Immature natural killer cell (primary cell): ENCODE measurements at regions not wholly inside any gene's neighbourhood (a gene's known extent, or its start where the extent isn't known, plus 50 kb on each side); places are given as distances from the start of the nearest gene placed in this dataset.

Experiments used
- DNase-seq, 3 donors: peaks; one replicate each; pipeline ENCODE4 v3.0.0; 2022; ENCODE audit warnings: mixed read lengths in 1 of 3
- H3K27ac Mint-ChIP-seq, 6 donors: one replicate each; pipeline ENCODE4 v1.8.0; 2020; ENCODE audit warnings: mixed read lengths in 6 of 6, mild to moderate bottlenecking in 5 of 6, inconsistent platforms in 4 of 6, moderate library complexity in 3 of 6
- H3K27me3 Mint-ChIP-seq, 3 donors: one replicate each; pipeline ENCODE4 v1.8.0; 2020 to 2021; ENCODE audit warnings: low read depth in 3 of 3, mild to moderate bottlenecking in 3 of 3, mixed read lengths in 3 of 3, moderate library complexity in 3 of 3, inconsistent platforms in 1 of 3
- H3K36me3 Mint-ChIP-seq, 3 donors: one replicate each; pipeline ENCODE4 v1.8.0; 2020; ENCODE audit warnings: mixed read lengths in 3 of 3, inconsistent platforms in 2 of 3, mild to moderate bottlenecking in 2 of 3
- H3K4me1 Mint-ChIP-seq, 2 donors: one replicate each; pipeline ENCODE4 v1.8.0; 2020; ENCODE audit warnings: inconsistent platforms in 2 of 2, mild to moderate bottlenecking in 2 of 2, mixed read lengths in 2 of 2, moderate library complexity in 1 of 2
- H3K4me3 Mint-ChIP-seq, 5 donors: one replicate each; pipeline ENCODE4 v1.8.0; 2020; ENCODE audit warnings: mild to moderate bottlenecking in 5 of 5, mixed read lengths in 5 of 5, inconsistent platforms in 3 of 5, moderate library complexity in 3 of 5
- H3K9me3 Mint-ChIP-seq, 6 donors: one replicate each; pipeline ENCODE4 v1.8.0; 2020; ENCODE audit warnings: mild to moderate bottlenecking in 6 of 6, mixed read lengths in 6 of 6, inconsistent platforms in 4 of 6, moderate library complexity in 3 of 6

DNA sequence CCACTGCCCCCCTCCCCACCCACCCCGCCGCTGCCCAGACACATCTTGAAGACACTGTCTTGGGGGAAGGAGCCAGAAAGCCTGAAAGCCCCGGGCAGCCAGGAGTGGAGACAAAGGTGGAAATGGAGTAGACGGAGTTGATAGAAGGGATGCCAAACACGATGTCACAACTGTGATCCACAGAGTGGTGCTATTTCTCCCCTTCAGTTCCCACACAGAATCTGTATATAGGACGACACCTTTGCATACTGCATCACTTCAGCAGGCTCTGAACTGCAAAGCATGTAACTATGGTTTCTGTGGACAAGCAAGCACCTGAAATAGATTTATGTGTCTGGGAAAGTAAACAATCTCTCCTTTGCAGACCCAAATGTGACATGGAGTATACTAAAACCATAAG is 56.4 kb upstream of the F13A1 start:
- H3K4me1 Mint-ChIP-seq: no peaks in the 10 kb centered on the region
- peaks cover 0 to 4% (median 0%) of the 10 kb centered on the region in 6 donors for H3K9me3 Mint-ChIP-seq
- peaks cover 0 to 5% (median 5%) of the 10 kb centered on the region in 3 donors for H3K27me3 Mint-ChIP-seq
- no peak for DNase-seq
- no peaks in the 10 kb centered on the region for H3K36me3 Mint-ChIP-seq
- H3K4me3 Mint-ChIP-seq: no peak overlapping the region
- no peak overlapping the region for H3K27ac Mint-ChIP-seq

DNA sequence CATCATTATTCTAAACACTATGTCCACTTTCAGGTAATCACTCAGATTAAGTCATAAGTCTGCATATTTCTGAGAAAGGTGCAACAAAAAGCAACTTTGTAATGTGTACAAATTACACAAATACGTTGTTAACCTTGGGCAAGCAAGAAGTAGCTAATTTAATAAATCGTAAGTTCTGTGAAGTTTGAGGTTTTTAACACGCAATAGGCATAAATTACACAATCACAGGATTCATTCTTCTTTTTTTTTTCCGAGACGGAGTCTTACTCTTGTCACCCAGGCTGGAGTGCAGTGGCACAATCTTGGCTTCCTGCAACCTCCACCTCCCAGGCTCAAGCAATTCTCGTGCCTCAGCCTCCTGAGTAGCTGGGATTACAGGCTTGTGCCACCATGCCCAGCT is 57.2 kb upstream of the F13A1 start:
- H3K27me3 Mint-ChIP-seq: peaks cover 0 to 5% (median 5%) of the 10 kb centered on the region in 3 donors
- H3K27ac Mint-ChIP-seq: no peak overlapping the region
- DNase-seq: no peak
- H3K9me3 Mint-ChIP-seq: peaks cover 0 to 4% (median 0%) of the 10 kb centered on the region in 6 donors
- H3K4me1 Mint-ChIP-seq: no peaks in the 10 kb centered on the region
- no peak overlapping the region for H3K4me3 Mint-ChIP-seq
- H3K36me3 Mint-ChIP-seq: no peaks in the 10 kb centered on the region

DNA sequence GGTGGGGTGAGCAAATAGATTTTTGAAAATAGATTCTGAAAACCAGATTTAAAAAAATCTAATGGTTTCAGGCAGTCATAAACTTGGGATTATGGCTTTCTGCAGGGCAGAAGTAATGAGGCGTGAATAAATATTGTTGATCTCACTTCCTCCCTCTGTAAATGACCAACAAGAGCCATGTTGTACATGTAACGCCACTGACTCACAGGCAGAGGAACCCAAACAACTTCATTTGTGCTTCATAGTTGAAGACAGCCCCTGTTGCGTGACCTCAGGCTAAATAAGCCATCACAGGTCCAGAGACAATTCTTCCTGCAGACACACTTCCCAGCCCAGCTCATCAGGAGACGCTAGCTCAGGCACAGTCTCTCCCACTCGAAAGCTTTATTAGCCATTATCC is 59.1 kb upstream of the F13A1 start:
- Mint-ChIP-seq H3K27me3 (peaks cover 0 to 7% (median 5%) of the 10 kb centered on the region in 3 donors), H3K9me3 (no peaks in the 10 kb centered on the region), H3K4me3 (no peak overlapping the region), H3K27ac (no peak overlapping the region), H3K36me3 (no peaks in the 10 kb centered on the region), H3K4me1 (no peaks in the 10 kb centered on the region)
- DNase-seq: no peak

DNA sequence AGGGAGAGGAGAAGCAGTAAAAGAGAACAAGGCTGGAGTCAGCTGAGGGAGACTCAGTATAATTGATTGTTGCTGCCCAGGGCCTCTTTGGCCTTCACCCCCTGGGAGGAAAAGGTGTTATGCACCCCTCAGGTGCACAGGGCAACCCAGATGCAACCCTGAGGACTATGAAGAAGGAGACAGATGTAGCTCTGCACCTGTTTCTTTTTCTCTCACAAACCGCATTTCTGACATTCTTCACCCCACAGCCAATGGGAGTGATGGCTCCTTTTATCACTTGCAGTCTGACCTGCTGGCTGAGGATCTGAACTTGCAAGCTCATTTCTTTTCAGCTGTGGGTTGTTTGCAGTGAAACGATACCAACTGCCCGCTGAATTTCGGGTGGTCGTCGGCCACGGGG is 64.1 kb upstream of the F13A1 start:
- no peak overlapping the region for H3K4me3 Mint-ChIP-seq
- DNase-seq: no peak
- H3K27me3 Mint-ChIP-seq: peaks cover 2 to 4% (median 2%) of the 10 kb centered on the region in 3 donors
- no peaks in the 10 kb centered on the region for H3K4me1 Mint-ChIP-seq
- H3K27ac Mint-ChIP-seq: no peak overlapping the region
- H3K36me3 Mint-ChIP-seq: no peaks in the 10 kb centered on the region
- H3K9me3 Mint-ChIP-seq: no peaks in the 10 kb centered on the region

DNA sequence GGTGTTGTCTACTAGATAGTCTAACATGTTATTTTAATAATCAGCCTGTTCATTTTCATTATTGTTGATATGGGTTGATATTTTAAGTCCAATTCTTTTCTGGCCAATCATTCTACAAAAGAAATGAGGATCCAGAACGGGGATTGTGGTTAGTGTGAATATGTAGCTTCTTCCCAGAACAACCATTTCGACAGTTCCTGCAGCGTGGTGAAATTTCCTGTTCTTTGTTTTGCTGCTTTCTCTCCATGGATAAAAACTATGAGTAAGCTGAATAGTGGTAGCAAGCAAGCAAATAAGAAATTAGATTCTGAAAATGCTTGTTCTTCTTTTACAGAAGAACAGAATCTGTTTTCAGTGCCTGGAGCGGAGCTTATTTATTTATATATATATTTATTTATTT is 65.5 kb upstream of the F13A1 start:
- Mint-ChIP-seq H3K9me3 (no peaks in the 10 kb centered on the region), H3K4me1 (no peaks in the 10 kb centered on the region)

DNA sequence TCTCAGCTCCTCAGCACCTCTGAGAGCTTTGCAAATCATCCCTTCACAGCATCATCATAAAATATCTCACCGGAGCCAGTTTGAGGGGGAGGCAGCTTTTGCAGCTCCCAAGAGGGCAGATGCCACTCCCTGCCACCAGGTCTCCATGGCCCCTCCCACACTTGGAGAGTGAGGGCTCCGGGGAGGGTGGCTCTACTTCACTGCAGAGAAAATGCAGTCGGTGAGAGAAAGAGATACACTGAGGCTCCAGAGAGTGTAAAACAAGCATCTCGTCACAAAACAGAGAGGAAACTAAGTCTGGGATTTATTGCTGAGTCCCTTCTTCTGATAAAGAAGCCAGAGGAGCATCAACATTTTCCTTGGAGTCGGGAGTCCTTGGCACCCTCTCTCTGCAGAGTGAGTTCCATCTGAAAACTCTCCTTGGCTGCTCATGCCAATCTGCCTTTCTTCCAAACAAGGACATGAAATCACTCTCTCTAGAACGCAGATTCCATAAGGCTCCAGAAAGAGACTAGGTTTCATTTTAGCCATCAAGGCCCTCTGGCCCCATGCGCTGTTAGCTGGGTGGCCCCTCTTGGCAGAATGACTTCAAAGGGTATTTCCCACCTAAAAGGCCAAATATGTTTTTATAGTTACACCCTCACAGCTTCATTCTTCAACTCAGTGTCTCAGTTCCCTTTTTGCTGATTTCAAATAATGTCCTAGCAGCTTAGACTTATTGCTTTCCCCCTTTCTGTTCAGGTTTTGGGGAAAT is 70.6 kb upstream of the F13A1 start:
- Mint-ChIP-seq H3K4me1 (no peaks in the 10 kb centered on the region), H3K9me3 (no peaks in the 10 kb centered on the region), H3K4me3 (no peak overlapping the region), H3K27ac (no peak overlapping the region), H3K36me3 (no peaks in the 10 kb centered on the region), H3K27me3 (peaks cover 2 to 10% (median 6%) of the 10 kb centered on the region in 3 donors)
- no peak for DNase-seq

More for the DNA sequence above, 65.5 kb upstream of the F13A1 start:
- no peak for DNase-seq
- H3K27ac Mint-ChIP-seq: no peak overlapping the region
- H3K27me3 Mint-ChIP-seq: peaks cover 2 to 7% (median 2%) of the 10 kb centered on the region in 3 donors
- H3K4me3 Mint-ChIP-seq: no peak overlapping the region
- no peaks in the 10 kb centered on the region for H3K36me3 Mint-ChIP-seq

DNA sequence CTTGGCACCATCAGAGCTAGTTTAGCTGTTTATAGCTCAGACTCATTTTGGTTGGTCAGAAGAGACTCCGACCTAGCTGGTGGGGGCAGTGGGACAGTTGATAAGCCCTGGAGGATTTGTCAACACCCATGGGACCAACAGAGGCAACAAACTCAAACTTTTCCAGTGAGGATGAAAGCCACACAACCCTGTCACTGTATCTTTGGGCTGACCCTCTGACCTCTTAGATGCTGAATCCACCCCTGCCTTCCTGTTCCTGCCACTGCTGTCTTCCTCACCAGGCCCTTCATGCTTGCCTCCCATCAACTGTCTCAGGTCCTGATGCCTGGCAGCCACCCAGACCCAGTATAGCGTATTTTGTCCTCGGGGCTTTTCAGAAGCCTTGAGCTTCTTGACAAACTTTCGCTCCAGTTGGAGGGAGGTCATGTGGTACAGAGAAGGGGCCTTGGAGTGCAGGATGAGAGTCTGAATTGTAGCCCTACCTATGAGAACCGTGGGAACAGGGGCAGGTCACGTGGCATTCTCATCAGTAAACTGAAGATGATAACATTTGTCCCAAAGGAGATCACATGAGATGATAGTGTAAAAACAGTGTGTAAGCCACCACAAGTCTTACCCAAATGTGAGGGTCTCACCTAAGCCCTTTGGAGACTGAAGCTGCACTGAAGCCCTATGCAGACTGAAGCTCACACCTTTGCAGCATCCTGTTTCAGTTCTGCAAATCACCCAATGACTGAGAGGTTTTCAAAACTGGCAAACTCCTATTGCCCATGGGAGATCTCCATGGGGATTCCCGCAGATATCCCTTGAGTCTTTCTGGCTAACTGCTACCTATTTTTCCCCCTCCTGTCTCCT is 72.0 kb upstream of the F13A1 start:
- no peak for DNase-seq
- H3K4me1 Mint-ChIP-seq: no peaks in the 10 kb centered on the region
- H3K27me3 Mint-ChIP-seq: peaks cover 2 to 11% (median 11%) of the 10 kb centered on the region in 3 donors
- H3K9me3 Mint-ChIP-seq: no peaks in the 10 kb centered on the region
- H3K36me3 Mint-ChIP-seq: no peaks in the 10 kb centered on the region
- H3K4me3 Mint-ChIP-seq: no peak overlapping the region
- no peak overlapping the region for H3K27ac Mint-ChIP-seq

DNA sequence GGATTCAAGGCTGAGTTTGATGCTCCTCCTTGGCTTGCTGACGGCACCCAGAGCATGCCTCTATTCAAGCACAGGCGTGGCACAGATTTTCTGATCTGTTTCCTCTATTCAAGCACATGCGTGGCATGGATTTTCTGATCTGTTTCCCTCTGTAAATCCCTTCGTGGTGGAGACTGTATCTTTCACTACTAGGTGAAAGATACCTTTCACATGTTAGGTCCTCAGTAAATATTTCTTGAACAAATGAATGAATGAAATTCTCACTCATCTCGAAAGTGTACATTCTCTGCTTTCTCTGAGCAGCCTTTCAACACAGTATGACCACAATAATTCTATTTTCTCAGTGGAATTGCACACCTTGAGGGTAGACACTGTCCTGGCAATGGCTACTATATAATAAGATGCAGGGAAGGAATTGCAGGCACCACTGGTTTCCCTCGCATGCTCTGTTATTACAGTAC is 72.6 kb upstream of the F13A1 start:
- Mint-ChIP-seq H3K9me3 (no peaks in the 10 kb centered on the region), H3K4me3 (no peak overlapping the region), H3K27ac (no peak overlapping the region), H3K27me3 (peaks cover 2 to 11% (median 9%) of the 10 kb centered on the region in 3 donors), H3K4me1 (no peaks in the 10 kb centered on the region), H3K36me3 (no peaks in the 10 kb centered on the region)
- DNase-seq: no peak

DNA sequence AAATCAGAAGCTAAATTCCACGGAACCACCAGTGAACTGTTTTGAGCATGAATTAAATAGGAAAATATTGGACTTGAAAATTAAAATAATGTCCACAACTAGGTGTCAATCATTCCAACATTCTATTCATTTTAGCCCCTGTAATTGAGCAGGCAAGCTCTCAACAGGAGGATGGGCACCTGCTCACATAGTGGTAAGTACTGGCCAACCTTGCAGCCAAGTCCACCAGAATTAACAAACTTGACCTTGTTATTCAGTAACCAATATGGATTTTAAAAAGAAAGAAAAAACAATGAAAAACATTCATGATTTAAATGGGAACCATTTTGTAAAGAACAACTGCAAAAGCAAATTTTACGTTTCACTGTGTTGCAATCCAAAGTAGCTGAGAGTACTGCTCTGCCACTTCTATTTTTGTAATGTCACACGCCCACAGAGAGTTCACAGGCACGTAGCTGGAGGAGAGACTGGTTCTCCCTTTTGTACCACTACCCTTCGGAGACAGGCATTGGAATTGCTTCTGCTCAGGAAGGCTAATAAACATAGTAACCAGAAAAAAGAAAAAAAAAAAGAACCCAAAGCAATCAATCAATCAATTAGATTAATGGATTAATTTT is 75.2 kb upstream of the F13A1 start:
- peaks cover 2 to 11% (median 10%) of the 10 kb centered on the region in 3 donors for H3K27me3 Mint-ChIP-seq
- H3K4me3 Mint-ChIP-seq: no peak overlapping the region

DNA sequence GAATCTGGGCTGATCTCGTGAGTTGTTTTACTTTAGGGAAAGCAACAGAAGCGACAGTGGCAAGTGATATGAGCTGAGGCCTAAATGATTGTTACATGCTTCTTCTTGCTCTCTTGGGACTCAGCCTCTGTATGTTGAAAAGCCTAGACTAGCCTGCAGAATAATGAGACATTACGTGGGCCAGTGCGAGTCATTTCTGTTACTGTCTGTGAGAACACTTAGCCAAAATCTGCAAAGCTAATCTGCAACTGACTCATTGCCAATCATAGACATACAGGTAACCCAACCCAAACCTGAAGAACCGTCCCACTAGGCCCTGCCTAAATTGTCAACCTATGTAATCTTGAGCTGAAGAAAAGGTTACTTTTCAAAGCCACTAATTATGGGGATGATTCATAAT is 77.4 kb upstream of the F13A1 start:
- no peak overlapping the region for H3K4me3 Mint-ChIP-seq

More for the DNA sequence above, 75.2 kb upstream of the F13A1 start:
- no peaks in the 10 kb centered on the region for H3K36me3 Mint-ChIP-seq
- no peaks in the 10 kb centered on the region for H3K4me1 Mint-ChIP-seq
- no peak for DNase-seq
- H3K9me3 Mint-ChIP-seq: no peaks in the 10 kb centered on the region
- no peak overlapping the region for H3K27ac Mint-ChIP-seq

DNA sequence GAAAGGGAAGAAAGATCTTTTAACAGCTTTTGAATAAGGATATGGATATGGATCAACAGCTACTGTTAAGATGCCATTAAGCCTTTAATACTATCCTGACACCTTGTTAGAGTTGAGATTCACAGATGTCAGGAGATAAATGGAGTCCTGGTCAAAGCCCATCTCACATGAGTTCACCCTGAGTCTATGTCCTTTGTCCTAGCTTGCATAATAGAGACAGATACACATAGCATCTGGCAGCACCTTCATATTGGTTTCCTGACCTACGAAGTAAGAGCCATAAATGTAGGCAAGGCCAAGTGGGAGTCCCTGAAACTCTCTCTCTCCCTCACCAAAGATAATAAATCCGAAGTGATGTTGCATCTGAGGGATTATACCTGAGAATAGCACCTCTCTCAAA is 79.1 kb upstream of the F13A1 start:
- H3K27ac Mint-ChIP-seq: no peak overlapping the region
- peaks cover 0 to 9% (median 8%) of the 10 kb centered on the region in 3 donors for H3K27me3 Mint-ChIP-seq
- no peaks in the 10 kb centered on the region for H3K4me1 Mint-ChIP-seq

More for the DNA sequence above, 77.4 kb upstream of the F13A1 start:
- H3K27ac Mint-ChIP-seq: no peak overlapping the region
- H3K4me1 Mint-ChIP-seq: no peaks in the 10 kb centered on the region
- DNase-seq: no peak
- no peaks in the 10 kb centered on the region for H3K36me3 Mint-ChIP-seq
- no peaks in the 10 kb centered on the region for H3K9me3 Mint-ChIP-seq
- peaks cover 0 to 11% (median 9%) of the 10 kb centered on the region in 3 donors for H3K27me3 Mint-ChIP-seq

DNA sequence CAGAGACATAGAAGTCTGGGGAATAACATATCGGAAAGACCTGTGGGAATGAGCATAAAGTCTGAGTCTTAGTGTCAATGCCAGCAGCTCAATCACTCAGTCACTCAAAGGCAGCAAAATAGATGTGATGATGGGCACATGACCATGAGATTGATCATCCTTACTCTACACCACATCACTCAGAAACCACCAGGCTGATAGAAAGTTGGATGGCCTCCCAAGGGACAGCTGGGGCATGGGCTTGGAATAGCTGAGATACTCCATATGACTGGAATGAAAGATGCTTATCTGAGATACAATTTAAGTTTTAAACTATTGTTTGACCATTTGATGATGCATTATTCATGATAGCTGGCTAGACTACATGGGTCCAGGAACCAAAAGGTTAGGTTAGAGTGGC is 80.9 kb upstream of the F13A1 start:
- DNase-seq: no peak
- Mint-ChIP-seq H3K4me3 (no peak overlapping the region), H3K27me3 (peaks cover 0 to 4% (median 2%) of the 10 kb centered on the region in 3 donors), H3K27ac (no peak overlapping the region), H3K9me3 (no peaks in the 10 kb centered on the region), H3K36me3 (no peaks in the 10 kb centered on the region), H3K4me1 (no peaks in the 10 kb centered on the region)

More for the DNA sequence above, 79.1 kb upstream of the F13A1 start:
- Mint-ChIP-seq H3K36me3 (no peaks in the 10 kb centered on the region), H3K9me3 (no peaks in the 10 kb centered on the region), H3K4me3 (no peak overlapping the region)
- DNase-seq: no peak

DNA sequence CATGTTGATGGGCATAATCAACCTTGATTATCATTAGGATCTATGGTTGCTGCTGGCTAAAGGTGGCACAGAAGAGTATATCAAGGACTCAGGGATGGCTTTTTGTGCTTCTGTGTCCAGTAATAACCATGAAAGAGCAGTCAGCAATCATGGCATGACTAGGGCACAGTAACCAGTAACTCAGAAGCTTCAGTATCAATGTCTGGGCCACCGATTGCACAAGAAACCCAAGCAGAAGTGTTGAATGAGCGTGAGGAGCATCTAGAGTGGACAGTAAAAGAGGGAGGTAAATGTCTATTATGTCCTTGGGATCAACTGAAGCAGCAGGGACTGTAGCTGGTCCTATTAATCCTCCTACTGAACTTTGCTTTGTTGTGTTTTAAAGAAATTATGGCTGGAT is 81.5 kb upstream of the F13A1 start:
- Mint-ChIP-seq H3K27me3 (peaks cover 0 to 2% (median 1%) of the 10 kb centered on the region in 3 donors), H3K4me3 (no peak overlapping the region)

DNA sequence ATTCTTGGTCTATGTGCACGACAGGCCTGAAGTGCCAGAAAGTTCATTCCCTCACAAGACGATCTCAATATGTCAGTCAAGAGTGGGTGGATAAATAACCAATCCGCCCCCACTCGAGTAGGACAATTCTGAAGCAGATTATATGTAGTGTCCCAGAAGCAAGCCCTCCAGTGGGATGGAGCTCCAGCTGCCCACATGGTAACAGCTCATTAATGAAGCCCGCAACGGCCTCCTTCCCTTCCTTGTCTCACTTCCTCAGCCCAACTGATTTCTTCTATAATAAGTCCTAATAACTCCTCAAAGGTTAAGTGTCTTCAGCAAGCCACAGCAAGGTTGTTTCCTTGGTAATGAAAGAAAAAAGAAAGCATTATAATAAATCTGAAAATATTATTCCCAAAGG is 82.1 kb upstream of the F13A1 start:
- H3K4me1 Mint-ChIP-seq: no peaks in the 10 kb centered on the region
- H3K9me3 Mint-ChIP-seq: no peaks in the 10 kb centered on the region
- no peak overlapping the region for H3K4me3 Mint-ChIP-seq
- DNase-seq: no peak
- peaks cover 0 to 2% (median 0%) of the 10 kb centered on the region in 3 donors for H3K27me3 Mint-ChIP-seq
- no peaks in the 10 kb centered on the region for H3K36me3 Mint-ChIP-seq
- no peak overlapping the region for H3K27ac Mint-ChIP-seq

More for the DNA sequence above, 81.5 kb upstream of the F13A1 start:
- no peaks in the 10 kb centered on the region for H3K36me3 Mint-ChIP-seq
- no peak overlapping the region for H3K27ac Mint-ChIP-seq
- H3K4me1 Mint-ChIP-seq: no peaks in the 10 kb centered on the region
- H3K9me3 Mint-ChIP-seq: no peaks in the 10 kb centered on the region
- no peak for DNase-seq
